GM13977 (cell line): ENCODE measurements at regions not wholly inside any gene's neighbourhood (a gene's known extent, or its start where the extent isn't known, plus 50 kb on each side); places are given as distances from the start of the nearest gene placed in this dataset.
"Not testable (repeated sequence)": the region's sequence is repeated elsewhere in the genome, so short reads cannot be mapped to it uniquely, and the experiment has no call there.

Source experiments
- DNase-seq: peaks from one replicate; pipeline ENCODE4 v3.0.0; 2012; ENCODE audit warnings: low spot score
- CTCF ChIP-seq: IDR thresholded peaks from 2 replicates; pipeline ENCODE4 v1.5.1; 2012; ENCODE audit warnings: mild to moderate bottlenecking, control low read depth; ENCODE audit not compliant: insufficient read depth; ENCODE audit errors: extremely low read depth, missing control alignments
- in situ Hi-C: fragments of 300-500 bp; cut with MboI; formaldehyde crosslinking; loops from one replicate; pipeline ENCODE4 v1.12.0; 2022; ENCODE audit warnings: low sequenced_read_pairs, low pct_unique_long_range_greater_than_20kb, mixed read lengths, inconsistent platforms; ENCODE audit not compliant: unreplicated experiment

- TF ChIP-seq CTCF, result no peak
- in situ Hi-C loops, result no loop called here
- no peak for DNase-seq
Observed at GRCh38 chrX:35499071-35499862, 298.9 kb upstream of the MAGEB16 start.

GRCh38 chrX:35507701-35508100 is 290.4 kb upstream of the MAGEB16 start:
- no peak for DNase-seq
- no peak for TF ChIP-seq CTCF
- in situ Hi-C loops, result no loop called here

GRCh38 chrX:35548003-35548402 is 250.1 kb upstream of the MAGEB16 start:
- in situ Hi-C loops, DNase-seq: not testable (repeated sequence)

GRCh38 chrX:35557916-35558315 is 240.2 kb upstream of the MAGEB16 start:
- in situ Hi-C loops, result no loop called here
- no peak for DNase-seq
- no peak for TF ChIP-seq CTCF

- in situ Hi-C loops, result no loop called here
- no peak for DNase-seq
- no peak for TF ChIP-seq CTCF
Observed at GRCh38 chrX:35561985-35562384, 236.2 kb upstream of the MAGEB16 start.

- DNase-seq, result no peak
- in situ Hi-C loops, result no loop called here
- TF ChIP-seq CTCF, result no peak
Observed at GRCh38 chrX:35562395-35562794, 235.7 kb upstream of the MAGEB16 start.

GRCh38 chrX:35590210-35590609 is 207.9 kb upstream of the MAGEB16 start:
- TF ChIP-seq CTCF, result no peak

GRCh38 chrX:35611562-35611961 is 186.6 kb upstream of the MAGEB16 start:
- DNase-seq, in situ Hi-C loops: not testable (repeated sequence)

More at GRCh38 chrX:35590210-35590609, 207.9 kb upstream of the MAGEB16 start:
- in situ Hi-C loops, result no loop called here
- DNase-seq, result no peak
